ENCODE measurements at regions not wholly inside any gene's neighbourhood (a gene's known extent, or its start where the extent isn't known, plus 50 kb on each side); places are given as distances from the start of the nearest gene placed in this dataset.

DNA sequence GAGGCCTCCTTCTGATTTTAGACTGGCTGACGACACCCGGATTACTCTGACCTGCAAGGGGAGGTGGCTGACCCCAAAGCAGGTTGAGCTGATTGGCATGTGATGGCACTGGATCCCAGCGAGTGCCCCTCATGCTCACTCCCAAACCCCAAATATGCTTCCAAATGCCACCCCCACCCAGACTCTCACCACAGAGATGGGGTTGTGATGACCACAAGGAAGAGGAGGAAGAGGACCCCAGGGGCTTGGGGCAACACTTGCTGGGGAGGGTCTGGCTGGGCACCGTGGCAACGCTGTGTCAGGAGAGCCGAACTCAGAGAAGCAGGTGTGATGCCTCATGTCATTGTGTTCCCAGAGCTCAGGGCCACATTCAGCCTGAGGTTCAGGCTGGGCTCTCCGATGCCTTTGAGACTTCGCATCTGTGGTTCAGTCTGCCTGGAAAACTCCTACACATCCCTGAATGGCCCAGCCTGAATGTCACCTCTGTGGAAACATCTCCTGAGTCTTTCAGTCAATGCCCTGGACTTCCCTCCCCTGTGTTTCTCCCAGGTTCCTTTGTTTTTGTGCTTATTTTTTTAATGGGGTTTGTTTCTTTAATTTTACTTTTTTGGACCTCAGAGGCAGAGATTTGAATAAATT, 169.1 kb upstream of the PMEPA1 start:
- TF ChIP-seq, protein P1, sequence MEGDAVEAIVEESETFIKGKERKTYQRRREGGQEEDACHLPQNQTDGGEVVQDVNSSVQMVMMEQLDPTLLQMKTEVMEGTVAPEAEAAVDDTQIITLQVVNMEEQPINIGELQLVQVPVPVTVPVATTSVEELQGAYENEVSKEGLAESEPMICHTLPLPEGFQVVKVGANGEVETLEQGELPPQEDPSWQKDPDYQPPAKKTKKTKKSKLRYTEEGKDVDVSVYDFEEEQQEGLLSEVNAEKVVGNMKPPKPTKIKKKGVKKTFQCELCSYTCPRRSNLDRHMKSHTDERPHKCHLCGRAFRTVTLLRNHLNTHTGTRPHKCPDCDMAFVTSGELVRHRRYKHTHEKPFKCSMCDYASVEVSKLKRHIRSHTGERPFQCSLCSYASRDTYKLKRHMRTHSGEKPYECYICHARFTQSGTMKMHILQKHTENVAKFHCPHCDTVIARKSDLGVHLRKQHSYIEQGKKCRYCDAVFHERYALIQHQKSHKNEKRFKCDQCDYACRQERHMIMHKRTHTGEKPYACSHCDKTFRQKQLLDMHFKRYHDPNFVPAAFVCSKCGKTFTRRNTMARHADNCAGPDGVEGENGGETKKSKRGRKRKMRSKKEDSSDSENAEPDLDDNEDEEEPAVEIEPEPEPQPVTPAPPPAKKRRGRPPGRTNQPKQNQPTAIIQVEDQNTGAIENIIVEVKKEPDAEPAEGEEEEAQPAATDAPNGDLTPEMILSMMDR (IDR thresholded peaks at IDR 0.05; ENCODE audit: insufficient read depth, low read length) = no peak
- TF ChIP-seq POLR2AphosphoS5 (IDR thresholded peaks at IDR 0.05; ENCODE audit: low read depth) (no peak), GABPA (IDR thresholded peaks at IDR 0.05; ENCODE audit: low read depth) (no peak), SPI1 (IDR thresholded peaks at IDR 0.05; ENCODE audit: borderline replicate concordance, low read depth) (no peak)
- TF ChIP-seq, protein P2, sequence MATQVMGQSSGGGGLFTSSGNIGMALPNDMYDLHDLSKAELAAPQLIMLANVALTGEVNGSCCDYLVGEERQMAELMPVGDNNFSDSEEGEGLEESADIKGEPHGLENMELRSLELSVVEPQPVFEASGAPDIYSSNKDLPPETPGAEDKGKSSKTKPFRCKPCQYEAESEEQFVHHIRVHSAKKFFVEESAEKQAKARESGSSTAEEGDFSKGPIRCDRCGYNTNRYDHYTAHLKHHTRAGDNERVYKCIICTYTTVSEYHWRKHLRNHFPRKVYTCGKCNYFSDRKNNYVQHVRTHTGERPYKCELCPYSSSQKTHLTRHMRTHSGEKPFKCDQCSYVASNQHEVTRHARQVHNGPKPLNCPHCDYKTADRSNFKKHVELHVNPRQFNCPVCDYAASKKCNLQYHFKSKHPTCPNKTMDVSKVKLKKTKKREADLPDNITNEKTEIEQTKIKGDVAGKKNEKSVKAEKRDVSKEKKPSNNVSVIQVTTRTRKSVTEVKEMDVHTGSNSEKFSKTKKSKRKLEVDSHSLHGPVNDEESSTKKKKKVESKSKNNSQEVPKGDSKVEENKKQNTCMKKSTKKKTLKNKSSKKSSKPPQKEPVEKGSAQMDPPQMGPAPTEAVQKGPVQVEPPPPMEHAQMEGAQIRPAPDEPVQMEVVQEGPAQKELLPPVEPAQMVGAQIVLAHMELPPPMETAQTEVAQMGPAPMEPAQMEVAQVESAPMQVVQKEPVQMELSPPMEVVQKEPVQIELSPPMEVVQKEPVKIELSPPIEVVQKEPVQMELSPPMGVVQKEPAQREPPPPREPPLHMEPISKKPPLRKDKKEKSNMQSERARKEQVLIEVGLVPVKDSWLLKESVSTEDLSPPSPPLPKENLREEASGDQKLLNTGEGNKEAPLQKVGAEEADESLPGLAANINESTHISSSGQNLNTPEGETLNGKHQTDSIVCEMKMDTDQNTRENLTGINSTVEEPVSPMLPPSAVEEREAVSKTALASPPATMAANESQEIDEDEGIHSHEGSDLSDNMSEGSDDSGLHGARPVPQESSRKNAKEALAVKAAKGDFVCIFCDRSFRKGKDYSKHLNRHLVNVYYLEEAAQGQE (IDR thresholded peaks at IDR 0.05; ENCODE audit: insufficient replicate concordance, low read depth) = no peak
